Right lung (tissue), 2 donors: ENCODE measurements at regions not wholly inside any gene's neighbourhood (a gene's known extent, or its start where the extent isn't known, plus 50 kb on each side); places are given as distances from the start of the nearest gene placed in this dataset.

Experiments used
- DNase-seq, 2 donors: peaks; one replicate each; pipeline ENCODE4 v3.0.0-alpha.2; 2013

GRCh38 chr2:238963161-238963970, 115.5 kb downstream of the TWIST2 start:
- DNase-seq: no peak

- no peak for DNase-seq
These were observed 116.1 kb downstream of the TWIST2 start for GRCh38 chr2:238963971-238964328.

GRCh38 chr2:238964544-238965067, 116.7 kb downstream of the TWIST2 start:
- DNase-seq: no peak

- no peak for DNase-seq
These were observed 117.6 kb downstream of the TWIST2 start for GRCh38 chr2:238965371-238966071.

- DNase-seq: no peak
These were observed 118.4 kb downstream of the TWIST2 start for GRCh38 chr2:238966072-238966937.

- no peak for DNase-seq
These were observed 119.4 kb downstream of the TWIST2 start for GRCh38 chr2:238967031-238967977.

GRCh38 chr2:238967978-238968360, 120.1 kb downstream of the TWIST2 start:
- no peak for DNase-seq

GRCh38 chr2:238968616-238969384, 120.9 kb downstream of the TWIST2 start:
- no peak for DNase-seq

- no peak for DNase-seq
These were observed 122.0 kb downstream of the TWIST2 start for GRCh38 chr2:238969857-238970256.

GRCh38 chr2:238970553-238971081, 122.7 kb downstream of the TWIST2 start:
- DNase-seq: peak; percentile 27 to 40

GRCh38 chr2:238971318-238972145, 123.6 kb downstream of the TWIST2 start:
- no peak for DNase-seq

- DNase-seq: no peak
These were observed 124.2 kb downstream of the TWIST2 start for GRCh38 chr2:238972146-238972445.

- DNase-seq: no peak
These were observed 125.3 kb downstream of the TWIST2 start for GRCh38 chr2:238973038-238973739.

GRCh38 chr2:238974081-238974480, 126.2 kb downstream of the TWIST2 start:
- DNase-seq: no peak

- DNase-seq: no peak
These were observed 126.7 kb downstream of the TWIST2 start for GRCh38 chr2:238974501-238975166.

GRCh38 chr2:238975408-238975807, 127.5 kb downstream of the TWIST2 start:
- DNase-seq: no peak

GRCh38 chr2:238978497-238978896, 130.6 kb downstream of the TWIST2 start:
- no peak for DNase-seq

GRCh38 chr2:238979636-238980035, 131.8 kb downstream of the TWIST2 start:
- DNase-seq: no peak
